ENCODE measurements at regions not wholly inside any gene's neighbourhood (a gene's known extent, or its start where the extent isn't known, plus 50 kb on each side); places are given as distances from the start of the nearest gene placed in this dataset.

- TF ChIP-seq POLR2A (IDR thresholded peaks at IDR 0.05; ENCODE audit: control extremely low read depth in 1 of 2, low read depth in 2 of 2, low read length in 2 of 2) (no peak), ATF2 (IDR thresholded peaks at IDR 0.05; ENCODE audit: low read length) (no peak), POLR2AphosphoS5 (IDR thresholded peaks at IDR 0.05; ENCODE audit: low read depth, low read length) (no peak), CREB1 (IDR thresholded peaks at IDR 0.05) (no peak)
Observed at GRCh38 chr4:26260571-26260970, 60.2 kb upstream of the RBPJ start.

Measured in H1 (cell line).